IPS-15b (cell line): ENCODE measurements at regions not wholly inside any gene's neighbourhood (a gene's known extent, or its start where the extent isn't known, plus 50 kb on each side); places are given as distances from the start of the nearest gene placed in this dataset.

ENCODE experiments used
- H3K27me3 ChIP-seq: one replicate; pipeline ENCODE4 v1.6.1; 2013; ENCODE audit warnings: low read length; ENCODE audit not compliant: control insufficient read depth, insufficient read depth
- H3K36me3 ChIP-seq: one replicate; pipeline ENCODE4 v1.6.1; 2013; ENCODE audit warnings: low read length; ENCODE audit not compliant: control insufficient read depth, insufficient read depth
- H3K4me1 ChIP-seq: one replicate; pipeline ENCODE4 v1.6.1; 2013; ENCODE audit warnings: mild to moderate bottlenecking, low read length; ENCODE audit not compliant: control insufficient read depth, insufficient read depth
- H3K4me3 ChIP-seq: one replicate; pipeline ENCODE4 v1.5.1; 2013; ENCODE audit warnings: low read depth, low read length
- H3K9ac ChIP-seq: one replicate; pipeline ENCODE4 v1.6.1; 2013; ENCODE audit warnings: low read depth, mild to moderate bottlenecking, low read length
- H3K9me3 ChIP-seq: one replicate; pipeline ENCODE4 v1.6.1; 2013; ENCODE audit warnings: mild to moderate bottlenecking, low read length; ENCODE audit not compliant: control insufficient read depth, insufficient read depth

DNA sequence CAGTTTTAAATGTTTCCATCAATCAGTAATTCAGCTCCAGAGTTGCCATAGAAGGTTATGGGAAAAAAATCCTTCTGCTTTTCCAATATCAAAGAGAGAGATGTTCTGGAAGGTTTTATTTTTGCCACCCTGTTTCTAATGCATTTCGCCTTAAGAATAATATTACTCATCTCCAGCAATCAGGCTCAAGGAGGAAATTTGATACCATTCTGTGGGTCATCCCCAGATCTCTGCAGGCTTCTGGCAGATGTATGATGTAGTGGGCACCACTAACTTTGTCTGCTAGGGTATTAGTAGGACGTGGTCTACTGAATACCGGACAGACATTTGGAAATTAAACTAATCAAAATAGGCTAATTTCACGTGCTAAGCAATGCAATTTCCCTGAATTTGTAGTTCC is 645.4 kb upstream of the TENM3 start:
- Histone ChIP-seq H3K27me3 (no peaks in the 10 kb centered on the region), H3K36me3 (no peaks in the 10 kb centered on the region), H3K4me3 (no peak overlapping the region), H3K9ac (no peak overlapping the region), H3K9me3 (no peaks in the 10 kb centered on the region), H3K4me1 (no peaks in the 10 kb centered on the region)

DNA sequence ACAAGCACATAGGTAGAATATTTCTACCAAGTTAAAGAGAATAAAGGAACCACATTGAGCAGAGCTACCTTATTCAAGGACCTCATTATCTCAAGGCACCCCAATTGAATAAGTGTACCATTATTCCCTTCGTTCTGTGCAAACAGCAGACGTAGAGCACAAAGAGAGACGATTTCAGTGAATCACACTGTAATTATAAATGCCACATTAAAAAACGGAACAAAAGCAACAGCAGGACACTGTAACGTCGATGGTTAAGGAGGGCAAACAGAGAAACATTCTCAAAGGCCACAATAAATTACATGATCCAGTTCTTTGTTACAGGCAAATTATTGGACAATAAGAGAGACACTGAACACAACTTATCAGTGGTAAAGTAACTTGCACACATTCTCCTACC is 644.1 kb upstream of the TENM3 start:
- H3K27me3 ChIP-seq: no peaks in the 10 kb centered on the region
- H3K9ac ChIP-seq: no peak overlapping the region
- H3K4me3 ChIP-seq: no peak overlapping the region
- no peaks in the 10 kb centered on the region for H3K36me3 ChIP-seq
- no peaks in the 10 kb centered on the region for H3K9me3 ChIP-seq
- H3K4me1 ChIP-seq: no peaks in the 10 kb centered on the region

DNA sequence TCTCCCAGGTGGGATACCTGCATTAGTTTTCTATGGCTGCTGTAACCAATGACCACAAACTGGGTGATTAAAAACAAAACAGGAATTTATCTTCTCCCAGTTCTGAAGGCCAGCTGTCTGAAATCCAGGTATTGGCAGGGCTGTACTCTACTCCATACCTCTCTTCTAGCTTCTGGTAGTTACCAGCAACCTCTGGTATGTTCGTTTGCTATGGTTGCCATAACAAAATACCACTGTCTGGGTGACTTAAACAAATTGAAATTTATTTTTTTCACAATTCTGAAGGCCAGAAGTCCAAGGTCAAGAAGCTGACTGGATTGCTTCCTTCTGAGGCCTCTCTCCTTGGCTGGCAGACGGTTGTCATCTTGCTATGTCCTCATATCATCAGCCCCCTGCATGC is 642.1 kb upstream of the TENM3 start:
- Histone ChIP-seq H3K9me3 (no peaks in the 10 kb centered on the region), H3K9ac (no peak overlapping the region), H3K4me1 (no peaks in the 10 kb centered on the region), H3K36me3 (no peaks in the 10 kb centered on the region), H3K27me3 (no peaks in the 10 kb centered on the region), H3K4me3 (no peak overlapping the region)

DNA sequence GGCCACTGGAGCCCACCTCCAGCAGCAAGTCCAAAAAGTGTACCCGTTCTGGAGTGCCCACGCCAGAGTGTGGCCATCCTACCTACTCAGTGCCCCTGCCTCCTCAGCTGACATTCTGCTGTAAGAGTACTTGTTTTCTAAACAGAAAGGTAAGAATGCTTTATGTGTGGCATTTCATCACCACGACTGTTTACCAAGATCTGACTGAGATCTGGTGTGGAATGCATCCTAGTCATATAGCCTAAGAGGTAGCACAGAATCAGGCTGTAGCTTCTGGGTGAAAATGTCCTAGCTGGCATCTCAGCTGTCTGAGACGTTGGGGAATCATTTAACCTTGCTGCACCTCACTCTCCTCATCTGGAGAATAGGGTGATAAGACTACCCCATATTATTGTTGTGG is 638.7 kb upstream of the TENM3 start:
- Histone ChIP-seq H3K27me3 (no peaks in the 10 kb centered on the region), H3K9me3 (no peaks in the 10 kb centered on the region), H3K4me3 (no peak overlapping the region)

DNA sequence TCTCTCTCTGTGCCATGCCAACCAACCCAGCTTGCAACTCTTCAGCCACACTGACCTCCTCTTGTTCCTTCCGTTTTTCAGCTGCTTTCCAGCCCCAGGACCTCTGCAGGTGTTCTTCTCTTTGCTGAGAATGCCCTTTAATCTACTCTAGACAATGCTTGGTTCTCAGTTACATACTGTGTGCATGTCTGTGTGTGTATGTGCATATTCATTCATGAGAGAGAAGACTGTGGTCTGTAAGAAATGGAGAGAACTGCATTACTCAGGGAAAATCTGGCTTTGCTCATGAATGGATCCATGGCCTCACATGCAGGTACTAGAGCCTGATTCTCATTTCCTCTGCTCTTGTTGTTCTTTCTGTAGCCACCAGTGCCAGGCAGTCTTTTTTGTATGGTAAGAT is 636.9 kb upstream of the TENM3 start:
- H3K4me1 ChIP-seq: peaks cover 3% of the 10 kb centered on the region
- H3K27me3 ChIP-seq: no peaks in the 10 kb centered on the region
- no peak overlapping the region for H3K4me3 ChIP-seq
- no peaks in the 10 kb centered on the region for H3K36me3 ChIP-seq
- H3K9me3 ChIP-seq: no peaks in the 10 kb centered on the region
- no peak overlapping the region for H3K9ac ChIP-seq

More for the DNA sequence above, 638.7 kb upstream of the TENM3 start:
- no peak overlapping the region for H3K9ac ChIP-seq
- H3K4me1 ChIP-seq: peaks cover 3% of the 10 kb centered on the region
- no peaks in the 10 kb centered on the region for H3K36me3 ChIP-seq

DNA sequence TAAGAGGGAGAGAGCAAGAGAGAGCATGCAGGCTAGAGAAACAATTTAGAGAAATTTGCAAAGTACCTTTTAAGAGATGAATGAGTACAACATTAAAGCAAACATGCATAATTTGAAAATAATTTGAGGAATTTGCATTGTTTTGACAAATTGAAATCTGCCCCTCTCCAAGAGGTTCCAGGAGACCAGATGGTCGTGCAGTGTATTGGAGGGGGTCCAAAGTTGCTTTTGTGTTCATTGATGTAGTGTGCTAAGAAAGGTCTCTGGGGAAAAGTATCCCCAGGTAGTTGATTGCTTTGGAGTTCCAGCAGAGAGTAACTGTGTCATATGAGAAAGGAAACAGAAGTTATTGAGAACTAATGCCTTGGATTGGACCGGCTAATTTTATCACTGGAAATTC is 635.0 kb upstream of the TENM3 start:
- Histone ChIP-seq H3K27me3 (no peaks in the 10 kb centered on the region), H3K36me3 (no peaks in the 10 kb centered on the region), H3K9ac (no peak overlapping the region), H3K9me3 (no peaks in the 10 kb centered on the region), H3K4me1 (peaks cover 3% of the 10 kb centered on the region), H3K4me3 (no peak overlapping the region)

DNA sequence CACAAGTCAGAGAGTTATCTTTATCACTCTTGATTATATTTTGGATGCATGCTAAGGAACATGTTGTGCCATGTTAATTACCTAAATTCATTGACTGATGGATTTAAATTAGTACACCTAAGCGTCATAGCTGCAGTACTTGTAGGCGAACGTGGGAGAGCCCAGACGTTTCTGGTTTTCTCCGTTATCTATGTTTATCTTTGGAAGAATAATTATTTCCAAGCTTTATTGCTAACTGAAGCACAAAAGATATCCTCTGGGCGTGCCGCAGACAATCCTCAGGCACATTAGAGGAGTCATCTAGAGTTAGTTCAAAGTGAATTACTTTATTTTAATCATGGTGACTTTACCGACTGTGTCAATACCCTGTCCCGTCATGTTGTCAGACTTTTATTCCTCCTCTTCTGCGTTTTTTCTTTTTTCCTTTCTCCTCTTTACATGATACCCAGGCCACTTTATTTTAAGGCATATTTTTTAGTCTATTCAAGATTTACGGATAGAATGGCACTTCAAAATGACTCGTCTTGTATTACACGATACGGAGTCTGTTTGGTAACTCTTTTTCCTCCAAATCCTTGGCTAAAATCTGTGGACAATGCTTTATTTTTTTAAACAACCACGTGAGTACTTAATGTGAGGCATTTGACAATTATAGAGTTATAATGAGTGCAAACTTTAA is 632.0 kb upstream of the TENM3 start:
- Histone ChIP-seq H3K9me3 (no peaks in the 10 kb centered on the region), H3K4me3 (no peak overlapping the region), H3K9ac (no peak overlapping the region), H3K27me3 (no peaks in the 10 kb centered on the region), H3K4me1 (peaks cover 3% of the 10 kb centered on the region), H3K36me3 (no peaks in the 10 kb centered on the region)

DNA sequence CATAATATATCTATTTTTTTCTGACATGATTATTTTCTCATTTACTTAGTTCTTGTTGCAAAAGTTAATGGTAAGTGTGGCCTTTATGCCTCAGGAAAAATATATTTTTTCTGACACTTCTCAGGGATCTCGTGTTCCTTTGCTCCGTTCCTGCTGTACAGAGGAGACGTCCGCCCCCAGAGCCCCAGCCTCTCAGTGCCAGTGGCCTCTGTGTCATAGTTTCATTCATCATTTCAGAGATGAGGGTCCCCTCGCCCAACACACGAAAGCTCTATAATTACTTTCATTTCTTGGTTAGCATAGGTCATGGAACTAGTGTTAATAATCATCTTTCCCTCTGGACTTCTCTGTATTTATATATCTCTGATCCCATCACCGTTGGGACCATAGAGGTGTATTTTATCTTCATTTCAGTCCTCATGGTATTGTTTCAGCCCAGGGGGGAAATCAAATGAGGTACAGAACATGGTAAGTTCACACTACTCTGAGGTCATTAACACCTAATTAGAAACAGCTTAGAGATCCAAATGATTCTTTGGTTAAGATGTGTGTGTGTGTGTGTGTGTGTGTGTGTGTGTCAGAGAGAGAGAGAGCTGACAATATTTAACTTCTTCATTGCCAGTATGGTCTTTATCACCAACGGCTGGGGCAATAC is 631.1 kb upstream of the TENM3 start:
- Histone ChIP-seq H3K4me1 (peaks cover 3% of the 10 kb centered on the region), H3K4me3 (no peak overlapping the region), H3K27me3 (no peaks in the 10 kb centered on the region), H3K36me3 (no peaks in the 10 kb centered on the region), H3K9me3 (no peaks in the 10 kb centered on the region), H3K9ac (no peak overlapping the region)

DNA sequence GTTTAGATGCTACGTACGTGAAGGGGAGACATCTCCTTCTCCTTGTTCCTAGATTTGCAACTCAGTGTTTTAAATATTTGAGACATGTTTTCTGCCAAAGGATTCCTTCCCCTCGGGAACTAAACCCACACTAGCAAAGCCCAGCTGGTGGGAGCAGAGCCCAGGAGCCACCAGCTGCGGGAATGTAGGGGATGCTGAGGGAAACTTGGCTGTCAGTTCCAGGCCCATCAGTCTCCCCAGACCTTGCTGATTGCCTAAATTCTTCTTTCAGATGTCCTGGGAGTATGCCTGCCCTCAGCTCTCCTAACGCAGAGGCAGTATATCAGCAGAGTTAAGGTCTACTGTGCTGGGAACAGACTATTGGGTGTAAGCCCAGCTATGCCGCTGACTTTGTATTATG is 630.0 kb upstream of the TENM3 start:
- no peak overlapping the region for H3K4me3 ChIP-seq
- peaks cover 3% of the 10 kb centered on the region for H3K4me1 ChIP-seq
- H3K9me3 ChIP-seq: no peaks in the 10 kb centered on the region
- H3K9ac ChIP-seq: no peak overlapping the region
- H3K36me3 ChIP-seq: no peaks in the 10 kb centered on the region
- H3K27me3 ChIP-seq: no peaks in the 10 kb centered on the region

DNA sequence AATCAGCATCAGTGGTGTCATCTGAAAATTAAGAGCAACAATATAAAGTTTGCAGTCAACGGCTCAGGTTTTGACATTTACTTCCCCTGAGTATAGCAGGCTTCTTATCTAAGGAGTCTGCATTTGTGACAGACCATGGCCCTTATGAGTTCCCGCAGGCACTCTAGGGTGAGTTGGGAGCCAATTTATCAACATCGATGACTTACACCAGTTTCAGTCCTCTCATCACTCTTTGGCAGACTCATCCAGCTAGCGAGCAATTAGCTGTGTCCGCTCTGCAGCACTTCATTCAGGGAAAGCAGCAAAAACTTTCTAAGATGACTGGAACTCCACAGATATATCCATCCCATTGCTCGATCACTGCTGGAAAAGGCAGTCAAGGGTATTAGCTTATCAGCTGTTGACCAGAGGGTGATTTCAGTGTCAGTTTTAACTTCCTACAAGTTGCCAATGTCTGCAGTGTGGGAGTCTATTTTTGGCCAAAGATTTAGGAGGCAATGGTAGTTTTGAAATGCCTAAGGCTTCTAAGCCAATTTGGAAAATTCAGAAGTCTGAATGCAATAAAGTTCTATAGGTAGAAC is 625.1 kb upstream of the TENM3 start:
- H3K9me3 ChIP-seq: no peaks in the 10 kb centered on the region
- H3K27me3 ChIP-seq: no peaks in the 10 kb centered on the region
- no peaks in the 10 kb centered on the region for H3K36me3 ChIP-seq
- no peak overlapping the region for H3K9ac ChIP-seq
- H3K4me3 ChIP-seq: no peak overlapping the region
- no peaks in the 10 kb centered on the region for H3K4me1 ChIP-seq

DNA sequence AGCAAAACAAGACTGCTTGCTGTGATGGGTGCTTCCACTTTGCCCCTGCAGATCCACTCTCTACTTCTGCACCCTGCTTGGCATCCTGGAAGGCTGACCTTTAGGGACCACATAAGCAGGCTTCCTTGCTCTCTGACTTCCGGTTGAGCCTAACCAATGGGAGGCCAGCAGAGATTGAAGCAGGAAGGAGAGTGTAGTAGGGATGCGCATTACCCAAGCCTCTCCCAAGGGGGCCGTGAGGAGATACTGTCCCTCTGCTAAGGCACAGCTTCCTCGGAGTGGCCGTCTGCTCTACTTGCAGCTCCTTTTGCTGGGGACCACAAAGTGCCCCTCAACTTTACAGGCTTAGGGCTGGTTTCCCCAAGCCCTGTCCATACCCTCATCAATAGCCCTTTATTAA is 624.3 kb upstream of the TENM3 start:
- H3K4me3 ChIP-seq: no peak overlapping the region
- H3K36me3 ChIP-seq: no peaks in the 10 kb centered on the region
- H3K9ac ChIP-seq: no peak overlapping the region
- H3K27me3 ChIP-seq: no peaks in the 10 kb centered on the region
- H3K4me1 ChIP-seq: no peaks in the 10 kb centered on the region
- no peaks in the 10 kb centered on the region for H3K9me3 ChIP-seq

DNA sequence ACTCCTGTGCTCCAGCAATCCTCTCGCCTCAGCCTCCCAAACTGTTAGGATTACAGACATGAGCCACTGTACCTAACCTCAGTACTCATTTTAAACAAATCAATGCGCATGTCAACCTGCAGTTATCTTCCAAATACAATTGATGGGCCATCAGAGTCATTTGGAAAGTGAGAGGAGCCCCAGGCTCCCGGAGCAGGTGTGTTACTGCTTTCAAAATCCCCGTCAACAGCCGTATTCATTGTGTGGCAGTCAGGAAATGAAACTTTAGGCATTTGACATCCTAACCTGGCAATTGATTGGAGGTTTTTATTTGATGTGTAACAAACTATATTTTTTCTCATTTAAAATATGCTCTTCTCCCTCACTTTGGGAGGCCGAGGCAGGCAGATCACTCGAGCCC is 623.6 kb upstream of the TENM3 start:
- H3K9me3 ChIP-seq: no peaks in the 10 kb centered on the region
- H3K4me3 ChIP-seq: no peak overlapping the region
- no peak overlapping the region for H3K9ac ChIP-seq
- H3K4me1 ChIP-seq: no peaks in the 10 kb centered on the region
- H3K36me3 ChIP-seq: no peaks in the 10 kb centered on the region
- no peaks in the 10 kb centered on the region for H3K27me3 ChIP-seq
